ENCODE measurements at regions not wholly inside any gene's neighbourhood (a gene's known extent, or its start where the extent isn't known, plus 50 kb on each side); places are given as distances from the start of the nearest gene placed in this dataset.

GRCh38 chr20:60334911-60335310 lies 376.7 kb downstream of the CDH26 start:
- DNase-seq = no peak

GRCh38 chr20:60338556-60338955 lies 380.3 kb downstream of the CDH26 start:
- DNase-seq = no peak

GRCh38 chr20:60339738-60340137 lies 381.5 kb downstream of the CDH26 start:
- DNase-seq = no peak

GRCh38 chr20:60340232-60340631 lies 382.0 kb downstream of the CDH26 start:
- no peak for DNase-seq

- DNase-seq = no peak
Observed at GRCh38 chr20:60341062-60341461, 382.8 kb downstream of the CDH26 start.

- DNase-seq = no peak
Observed at GRCh38 chr20:60345106-60345505, 386.9 kb downstream of the CDH26 start.

GRCh38 chr20:60349418-60349817 lies 391.2 kb downstream of the CDH26 start:
- no peak for DNase-seq

- no peak for DNase-seq
Observed at GRCh38 chr20:60352017-60352416, 393.8 kb downstream of the CDH26 start.

GRCh38 chr20:60352596-60352995 lies 394.4 kb downstream of the CDH26 start:
- DNase-seq = no peak

GRCh38 chr20:60354024-60354580 lies 395.9 kb downstream of the CDH26 start:
- no peak for DNase-seq

- DNase-seq = no peak
Observed at GRCh38 chr20:60358101-60358500, 399.9 kb downstream of the CDH26 start.

- DNase-seq = no peak
Observed at GRCh38 chr20:60359010-60359409, 400.8 kb downstream of the CDH26 start.

- no peak for DNase-seq
Observed at GRCh38 chr20:60361761-60362395, 403.7 kb downstream of the CDH26 start.

GRCh38 chr20:60362531-60362930 lies 404.3 kb downstream of the CDH26 start:
- DNase-seq = no peak

GRCh38 chr20:60363698-60364097 lies 405.5 kb downstream of the CDH26 start:
- no peak for DNase-seq

- no peak for DNase-seq
Observed at GRCh38 chr20:60365064-60365666, 406.9 kb downstream of the CDH26 start.

GRCh38 chr20:60365882-60366281 lies 407.7 kb downstream of the CDH26 start:
- no peak for DNase-seq

GRCh38 chr20:60371384-60371783 lies 413.2 kb downstream of the CDH26 start:
- no peak for DNase-seq

- DNase-seq = no peak
Observed at GRCh38 chr20:60372275-60372674, 414.1 kb downstream of the CDH26 start.

GRCh38 chr20:60372822-60373221 lies 414.6 kb downstream of the CDH26 start:
- no peak for DNase-seq

- no peak for DNase-seq
Observed at GRCh38 chr20:60378620-60379019, 420.4 kb downstream of the CDH26 start.

GRCh38 chr20:60381643-60382400 lies 423.6 kb downstream of the CDH26 start:
- DNase-seq = no peak

GRCh38 chr20:60389441-60389840 lies 431.2 kb downstream of the CDH26 start:
- DNase-seq = no peak

GRCh38 chr20:60389882-60390281 lies 431.7 kb downstream of the CDH26 start:
- no peak for DNase-seq

Measured in DMS 273 treated with DMSO at 0.1 percent for 48 hours (cell line).